ENCODE measurements at regions not wholly inside any gene's neighbourhood (a gene's known extent, or its start where the extent isn't known, plus 50 kb on each side); places are given as distances from the start of the nearest gene placed in this dataset.

GRCh38 chr9:129311643-129312042 lies 133.6 kb upstream of the IER5L start:
- dilution Hi-C loops (cut with MboI; ENCODE audit: extremely low pct_ligation_motif_present, low sequenced_read_pairs) (no loop called here), intact Hi-C loops (cut with micrococcal nuclease) (no loop called here)
- Histone ChIP-seq H3K9me1 (replicated peaks; ENCODE audit: control insufficient read depth, extremely low read depth, insufficient read depth, low read length) (no peaks in the 10 kb centered on the region), H3K27me3 (ENCODE audit: control insufficient read depth in 2 of 2, insufficient read depth in 2 of 2, low read length in 2 of 2) (peaks cover 0 to 2% of the 10 kb centered on the region in 2 experiments), H3K4me2 (ENCODE audit: insufficient read depth, low read length) (no peak overlapping the region), H3K36me3 (ENCODE audit: control insufficient read depth in 2 of 2, extremely low read depth in 1 of 2, insufficient read depth in 2 of 2, low read length in 2 of 2) (no peaks in the 10 kb centered on the region), H2AFZ (ENCODE audit: low read depth, low read length) (no peak overlapping the region), H3K27ac (ENCODE audit: insufficient read depth, low read depth, low read length) (no peak overlapping the region), H3K9ac (replicated peaks; ENCODE audit: extremely low read depth, insufficient read depth, low read length) (no peak overlapping the region), H3K4me1 (ENCODE audit: control insufficient read depth, extremely low read depth, insufficient read depth, low read length) (no peaks in the 10 kb centered on the region), H3K4me3 (replicated peaks in 1 of 3; ENCODE audit: insufficient read depth in 1 of 3, low read depth in 1 of 3, low read length in 3 of 3) (no peak overlapping the region), H3K9me3 (replicated peaks; ENCODE audit: control insufficient read depth, insufficient read depth, low read length) (no peaks in the 10 kb centered on the region), H3K79me2 (ENCODE audit: control insufficient read depth, insufficient read depth, low read length) (no peaks in the 10 kb centered on the region), H4K20me1 (replicated peaks; ENCODE audit: control insufficient read depth, extremely low read depth, insufficient read depth, low read length) (no peaks in the 10 kb centered on the region)
- no peak for DNase-seq (ENCODE audit: low read depth, low spot score)
- no peak for FAIRE-seq
- BruUV-seq (replicated peaks) = no TSS peak
- no peak for TF ChIP-seq JUN (IDR thresholded peaks at IDR 0.05; ENCODE audit: borderline replicate concordance, insufficient read depth, insufficient read length, low read depth)
- no peak for TF ChIP-seq POLR2AphosphoS5 (IDR thresholded peaks at IDR 0.05; ENCODE audit: insufficient read depth, low read depth, low read length)
- TF ChIP-seq EZH2 (IDR thresholded peaks at IDR 0.05; ENCODE audit: borderline replicate concordance, low read depth, low read length, severe bottlenecking) = no peak
- TF ChIP-seq POLR2A (IDR thresholded peaks at IDR 0.05; ENCODE audit: low read depth, low read length) = no peak
- TF ChIP-seq FOS (IDR thresholded peaks at IDR 0.05; ENCODE audit: borderline replicate concordance, insufficient read depth, low read length) = no peak
- no peak for TF ChIP-seq MYC (IDR thresholded peaks at IDR 0.05; ENCODE audit: low read depth, low read length)
- TF ChIP-seq MAX (IDR thresholded peaks at IDR 0.05; ENCODE audit: insufficient read depth, insufficient read length) = no peak
- TF ChIP-seq GATA2 (IDR thresholded peaks at IDR 0.05; ENCODE audit: insufficient read depth, insufficient read length, low read depth, low read length) = no peak
- TF ChIP-seq CTCF (IDR thresholded peaks at IDR 0.05; ENCODE audit: extremely low read depth in 1 of 2, insufficient read depth in 1 of 2, low read depth in 1 of 2, low read length in 2 of 2) = no peak
- POLR2A ChIA-PET = interaction anchor here (0.9 kb wide), 1 partner anchor 65 kb away, joined by 3 read pairs; no protein-coding TSS in a partner anchor
- CTCF ChIA-PET = no interaction called here

Measured in endothelial cell of umbilical vein (primary cell).